HL-60 (cell line): ENCODE measurements at regions not wholly inside any gene's neighbourhood (a gene's known extent, or its start where the extent isn't known, plus 50 kb on each side); places are given as distances from the start of the nearest gene placed in this dataset.

Experiments
- DNase-seq, 2 experiments: peaks; one replicate each; pipeline ENCODE4 v3.0.0-alpha.2; 2010 to 2020; ENCODE audit warnings: low read depth in 1 of 2, low spot score in 1 of 2
- H3K27ac ChIP-seq: fragments of 250-450 bp; sonication (Bioruptor Pico); replicated peaks from 2 replicates; pipeline ENCODE4 v1.5.1; 2020; ENCODE audit warnings: mild to moderate bottlenecking, moderate library complexity
- H3K27me3 ChIP-seq: fragments of 250-450 bp; sonication (Bioruptor Pico); 2 replicates; pipeline ENCODE4 v1.5.1; 2021; ENCODE audit warnings: mild to moderate bottlenecking, moderate library complexity; ENCODE audit not compliant: insufficient read depth, poor library complexity, severe bottlenecking
- H3K4me3 ChIP-seq: replicated peaks from 2 replicates; pipeline ENCODE4 v1.5.1; 2011; ENCODE audit warnings: mild to moderate bottlenecking, control low read depth, low read length; ENCODE audit not compliant: insufficient read depth
- GABPA ChIP-seq: IDR thresholded peaks from 2 replicates; pipeline ENCODE4 v1.6.1; 2012; ENCODE audit warnings: low read depth
- POLR2AphosphoS5 ChIP-seq: IDR thresholded peaks from 2 replicates; pipeline ENCODE4 v1.6.1; 2012; ENCODE audit warnings: low read depth
- SPI1 ChIP-seq: IDR thresholded peaks from 2 replicates; pipeline ENCODE4 v1.6.1; 2012; ENCODE audit warnings: low read depth, mild to moderate bottlenecking, borderline replicate concordance
- TF ChIP-seq, protein P1 (sequence below): IDR thresholded peaks from 2 replicates; pipeline ENCODE4 v1.6.1; 2012; ENCODE audit warnings: low read depth; ENCODE audit not compliant: insufficient replicate concordance
- TF ChIP-seq, protein P2 (sequence below): IDR thresholded peaks from one replicate; pipeline ENCODE4 v1.5.1; 2011; ENCODE audit warnings: low read length, control low read depth, inconsistent platforms; ENCODE audit not compliant: insufficient read depth

DNA sequence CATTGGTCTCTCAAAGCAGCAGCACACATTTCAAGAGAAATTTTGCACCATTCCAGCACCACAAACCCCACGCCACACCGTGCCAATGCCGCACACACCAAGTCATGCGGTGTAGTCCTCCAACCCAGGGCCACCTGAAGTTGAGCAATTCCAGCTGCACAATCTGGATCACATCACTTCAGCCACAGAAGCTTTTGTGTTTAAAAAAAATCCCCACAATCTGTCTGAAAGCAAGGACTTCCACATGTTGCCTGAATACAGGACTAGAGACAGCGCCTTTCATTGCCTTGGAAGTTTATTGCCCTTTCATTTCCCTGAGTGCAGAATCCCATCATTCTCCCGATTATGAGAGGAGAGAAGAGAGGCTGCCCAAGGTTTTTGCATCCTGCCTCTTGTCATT is 175.6 kb upstream of the BCL6 start:
- TF ChIP-seq, protein P1, sequence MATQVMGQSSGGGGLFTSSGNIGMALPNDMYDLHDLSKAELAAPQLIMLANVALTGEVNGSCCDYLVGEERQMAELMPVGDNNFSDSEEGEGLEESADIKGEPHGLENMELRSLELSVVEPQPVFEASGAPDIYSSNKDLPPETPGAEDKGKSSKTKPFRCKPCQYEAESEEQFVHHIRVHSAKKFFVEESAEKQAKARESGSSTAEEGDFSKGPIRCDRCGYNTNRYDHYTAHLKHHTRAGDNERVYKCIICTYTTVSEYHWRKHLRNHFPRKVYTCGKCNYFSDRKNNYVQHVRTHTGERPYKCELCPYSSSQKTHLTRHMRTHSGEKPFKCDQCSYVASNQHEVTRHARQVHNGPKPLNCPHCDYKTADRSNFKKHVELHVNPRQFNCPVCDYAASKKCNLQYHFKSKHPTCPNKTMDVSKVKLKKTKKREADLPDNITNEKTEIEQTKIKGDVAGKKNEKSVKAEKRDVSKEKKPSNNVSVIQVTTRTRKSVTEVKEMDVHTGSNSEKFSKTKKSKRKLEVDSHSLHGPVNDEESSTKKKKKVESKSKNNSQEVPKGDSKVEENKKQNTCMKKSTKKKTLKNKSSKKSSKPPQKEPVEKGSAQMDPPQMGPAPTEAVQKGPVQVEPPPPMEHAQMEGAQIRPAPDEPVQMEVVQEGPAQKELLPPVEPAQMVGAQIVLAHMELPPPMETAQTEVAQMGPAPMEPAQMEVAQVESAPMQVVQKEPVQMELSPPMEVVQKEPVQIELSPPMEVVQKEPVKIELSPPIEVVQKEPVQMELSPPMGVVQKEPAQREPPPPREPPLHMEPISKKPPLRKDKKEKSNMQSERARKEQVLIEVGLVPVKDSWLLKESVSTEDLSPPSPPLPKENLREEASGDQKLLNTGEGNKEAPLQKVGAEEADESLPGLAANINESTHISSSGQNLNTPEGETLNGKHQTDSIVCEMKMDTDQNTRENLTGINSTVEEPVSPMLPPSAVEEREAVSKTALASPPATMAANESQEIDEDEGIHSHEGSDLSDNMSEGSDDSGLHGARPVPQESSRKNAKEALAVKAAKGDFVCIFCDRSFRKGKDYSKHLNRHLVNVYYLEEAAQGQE, result no peak
- TF ChIP-seq GABPA (no peak), SPI1 (no peak), POLR2AphosphoS5 (no peak)
- TF ChIP-seq, protein P2, sequence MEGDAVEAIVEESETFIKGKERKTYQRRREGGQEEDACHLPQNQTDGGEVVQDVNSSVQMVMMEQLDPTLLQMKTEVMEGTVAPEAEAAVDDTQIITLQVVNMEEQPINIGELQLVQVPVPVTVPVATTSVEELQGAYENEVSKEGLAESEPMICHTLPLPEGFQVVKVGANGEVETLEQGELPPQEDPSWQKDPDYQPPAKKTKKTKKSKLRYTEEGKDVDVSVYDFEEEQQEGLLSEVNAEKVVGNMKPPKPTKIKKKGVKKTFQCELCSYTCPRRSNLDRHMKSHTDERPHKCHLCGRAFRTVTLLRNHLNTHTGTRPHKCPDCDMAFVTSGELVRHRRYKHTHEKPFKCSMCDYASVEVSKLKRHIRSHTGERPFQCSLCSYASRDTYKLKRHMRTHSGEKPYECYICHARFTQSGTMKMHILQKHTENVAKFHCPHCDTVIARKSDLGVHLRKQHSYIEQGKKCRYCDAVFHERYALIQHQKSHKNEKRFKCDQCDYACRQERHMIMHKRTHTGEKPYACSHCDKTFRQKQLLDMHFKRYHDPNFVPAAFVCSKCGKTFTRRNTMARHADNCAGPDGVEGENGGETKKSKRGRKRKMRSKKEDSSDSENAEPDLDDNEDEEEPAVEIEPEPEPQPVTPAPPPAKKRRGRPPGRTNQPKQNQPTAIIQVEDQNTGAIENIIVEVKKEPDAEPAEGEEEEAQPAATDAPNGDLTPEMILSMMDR, result no peak
- H3K4me3 ChIP-seq, result no peak overlapping the region
- H3K27me3 ChIP-seq, result no peaks in the 10 kb centered on the region
- DNase-seq, result no peak
- no peak overlapping the region for H3K27ac ChIP-seq

DNA sequence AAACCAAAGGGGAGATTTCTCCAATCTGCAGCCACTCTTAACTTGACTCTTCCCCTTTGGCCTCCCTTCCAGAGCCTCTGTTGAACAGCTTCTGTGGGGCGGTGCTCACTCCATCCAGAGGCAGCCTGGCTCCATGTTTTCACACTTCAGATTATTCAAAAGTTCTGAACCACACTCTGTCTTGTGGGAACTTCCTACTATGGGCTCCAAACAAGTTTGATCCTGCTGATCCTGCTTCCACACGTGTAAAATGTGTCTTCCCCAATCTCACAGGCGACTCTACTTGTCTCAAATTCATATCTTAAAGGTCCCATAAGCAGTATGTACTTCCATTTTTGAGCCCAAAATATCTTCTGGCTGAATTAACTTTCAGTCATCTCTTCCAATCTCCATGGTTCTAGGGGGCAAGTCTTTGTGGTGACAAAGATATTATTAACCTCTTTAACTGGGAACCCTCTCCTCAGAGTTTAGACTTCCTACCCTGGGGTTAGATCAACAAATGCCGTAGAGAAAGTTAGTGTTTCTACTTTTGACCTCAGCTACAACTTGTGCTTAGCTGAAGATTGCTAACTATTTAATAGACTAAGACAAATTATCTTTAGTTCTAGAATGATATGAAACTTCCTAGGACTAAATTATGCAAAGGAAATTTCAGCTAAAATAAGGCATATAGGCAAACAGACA is 176.3 kb upstream of the BCL6 start:
- DNase-seq, result no peak

DNA sequence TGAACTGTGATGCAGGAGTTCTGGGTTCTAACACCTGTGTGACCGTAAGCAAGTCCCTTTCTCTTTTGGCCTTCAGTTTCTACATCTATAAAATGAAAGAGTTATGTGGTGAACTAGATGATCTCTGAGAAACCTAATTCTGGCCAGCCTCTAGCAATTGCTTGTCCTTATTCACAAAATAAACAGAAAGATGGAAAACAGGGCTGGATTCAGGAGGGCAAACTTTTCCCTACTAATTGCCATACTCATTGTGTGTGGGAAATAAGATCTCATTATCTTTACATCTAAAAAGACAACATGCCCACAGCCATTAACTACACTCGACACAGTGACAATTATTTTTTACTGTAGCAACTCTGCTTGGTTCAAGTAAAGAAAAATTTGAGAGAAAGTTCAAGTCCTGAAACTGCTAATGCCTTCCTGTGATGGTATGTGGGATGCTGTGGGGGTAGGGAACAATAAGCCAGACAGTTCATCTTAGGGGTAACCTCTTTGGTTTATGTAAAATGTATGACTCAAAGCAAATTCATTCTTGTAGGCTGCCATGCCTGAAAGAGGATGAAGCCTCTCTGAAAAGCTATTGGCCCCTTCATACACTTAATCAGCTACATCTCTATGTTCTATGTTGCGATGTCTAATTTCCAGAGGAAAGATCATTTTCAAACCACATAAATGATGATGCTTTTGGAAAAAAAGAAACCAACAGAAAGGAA is 177.6 kb upstream of the BCL6 start:
- Histone ChIP-seq H3K4me3 (no peak overlapping the region), H3K27me3 (no peaks in the 10 kb centered on the region), H3K27ac (no peak overlapping the region)
- DNase-seq, result no peak
- TF ChIP-seq, protein P2, result no peak
- TF ChIP-seq, protein P1, result no peak
- no peak for TF ChIP-seq GABPA
- TF ChIP-seq POLR2AphosphoS5, result no peak
- no peak for TF ChIP-seq SPI1

More for the DNA sequence above, 176.3 kb upstream of the BCL6 start:
- no peak overlapping the region for H3K4me3 ChIP-seq
- H3K27ac ChIP-seq, result no peak overlapping the region
- no peak for TF ChIP-seq GABPA
- TF ChIP-seq, protein P2, result no peak
- TF ChIP-seq, protein P1, result no peak
- TF ChIP-seq SPI1, result no peak
- TF ChIP-seq POLR2AphosphoS5, result no peak
- H3K27me3 ChIP-seq, result no peaks in the 10 kb centered on the region
